Stimulated activated CD4-positive, alpha-beta T cell treated with anti-CD3 and anti-CD28 coated beads, Interleukin-4, amount 100 ng/mL, for 24 hours (primary cell): ENCODE measurements at regions not wholly inside any gene's neighbourhood (a gene's known extent, or its start where the extent isn't known, plus 50 kb on each side); places are given as distances from the start of the nearest gene placed in this dataset.
"Not testable (repeated sequence)": the region's sequence is repeated elsewhere in the genome, so short reads cannot be mapped to it uniquely, and the experiment has no call there.

Experiments used
- DNase-seq: peaks from one replicate; pipeline ENCODE4 v3.0.0-alpha.2; 2020

DNA sequence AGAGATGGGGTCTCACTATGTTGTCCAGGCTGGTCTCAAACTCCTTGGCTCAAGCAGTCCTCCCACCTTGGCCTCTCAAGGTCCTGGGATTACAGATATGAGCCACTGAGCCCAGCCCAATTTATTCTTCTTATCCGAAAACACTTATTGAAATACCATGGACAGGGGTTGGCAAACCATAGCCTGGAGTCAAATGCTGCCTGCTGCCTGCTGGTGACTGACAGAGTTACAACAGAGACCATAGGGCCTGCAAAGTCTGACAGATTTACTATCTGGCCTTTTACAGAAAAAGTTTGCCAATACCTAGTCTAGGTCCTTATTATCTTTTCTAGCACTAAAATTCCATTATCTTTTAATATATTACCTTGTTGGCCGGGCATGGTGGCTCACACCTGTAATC lies 87.1 kb upstream of the ZNF281 start:
- no peak for DNase-seq

- DNase-seq, result no peak
These were observed 86.1 kb upstream of the ZNF281 start for GRCh38 chr1:200495901-200496300.

DNA sequence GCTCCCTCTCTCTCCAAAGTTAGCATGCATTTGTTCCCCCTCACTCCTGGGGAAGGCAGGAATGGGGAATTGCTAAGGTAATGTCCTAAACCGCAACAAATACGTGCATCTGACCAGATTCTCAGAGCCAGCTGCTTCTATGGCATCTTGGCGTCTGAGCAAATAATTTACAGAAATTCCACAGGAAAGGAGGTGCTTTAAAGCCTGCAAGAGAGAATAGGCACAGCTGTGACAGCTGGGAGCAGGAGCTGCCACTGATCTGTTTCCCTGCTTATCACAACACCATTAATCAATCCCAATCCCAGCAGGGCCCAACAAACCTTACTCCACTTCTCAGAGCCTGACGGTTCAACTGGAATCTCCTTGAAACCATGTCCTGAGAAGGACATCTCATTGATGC lies 83.5 kb upstream of the ZNF281 start:
- DNase-seq, result no peak

- no peak for DNase-seq
These were observed 81.3 kb upstream of the ZNF281 start for GRCh38 chr1:200491103-200491502.

DNA sequence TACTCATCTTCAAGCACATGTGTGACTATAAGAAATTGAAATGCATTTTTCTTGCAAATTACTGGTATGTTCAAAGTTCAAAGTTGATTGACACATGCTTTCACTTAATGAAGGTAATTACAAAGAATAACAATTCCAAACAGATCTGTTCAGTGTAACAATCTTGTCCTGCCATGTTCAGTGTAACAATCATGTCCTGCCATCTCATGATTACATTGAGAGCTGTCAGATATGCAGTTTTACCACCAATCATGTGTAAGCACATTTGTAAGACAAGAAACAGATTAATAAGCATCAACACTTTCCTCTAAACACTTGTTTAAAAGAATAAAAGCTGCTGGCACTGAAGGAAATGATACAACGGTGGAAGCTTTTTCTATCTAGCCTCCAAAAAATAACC lies 80.3 kb upstream of the ZNF281 start:
- no peak for DNase-seq

- peak; percentile 57 for DNase-seq
These were observed 78.7 kb upstream of the ZNF281 start for GRCh38 chr1:200488375-200489165.

GRCh38 chr1:200487650-200488049 lies 77.8 kb upstream of the ZNF281 start:
- no peak for DNase-seq

DNA sequence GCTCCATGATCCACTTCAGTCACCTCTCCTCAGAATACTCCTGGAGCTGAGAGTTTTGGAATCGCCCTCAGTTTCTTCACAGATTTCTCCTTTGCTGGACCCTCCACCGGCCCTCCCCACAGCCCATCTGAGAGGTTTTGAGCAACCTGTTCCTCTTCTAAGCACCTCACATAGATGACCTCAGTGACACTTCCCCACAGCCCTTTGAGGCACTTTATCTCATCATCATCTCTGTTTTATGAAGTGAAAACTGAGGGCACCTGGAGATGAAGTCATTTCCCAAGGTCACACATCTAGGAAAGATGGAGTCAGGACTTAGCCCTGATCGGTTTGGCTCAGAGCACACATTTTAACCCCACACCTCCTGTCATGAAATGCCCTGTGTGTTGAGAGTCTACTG lies 76.8 kb upstream of the ZNF281 start:
- no peak for DNase-seq

DNA sequence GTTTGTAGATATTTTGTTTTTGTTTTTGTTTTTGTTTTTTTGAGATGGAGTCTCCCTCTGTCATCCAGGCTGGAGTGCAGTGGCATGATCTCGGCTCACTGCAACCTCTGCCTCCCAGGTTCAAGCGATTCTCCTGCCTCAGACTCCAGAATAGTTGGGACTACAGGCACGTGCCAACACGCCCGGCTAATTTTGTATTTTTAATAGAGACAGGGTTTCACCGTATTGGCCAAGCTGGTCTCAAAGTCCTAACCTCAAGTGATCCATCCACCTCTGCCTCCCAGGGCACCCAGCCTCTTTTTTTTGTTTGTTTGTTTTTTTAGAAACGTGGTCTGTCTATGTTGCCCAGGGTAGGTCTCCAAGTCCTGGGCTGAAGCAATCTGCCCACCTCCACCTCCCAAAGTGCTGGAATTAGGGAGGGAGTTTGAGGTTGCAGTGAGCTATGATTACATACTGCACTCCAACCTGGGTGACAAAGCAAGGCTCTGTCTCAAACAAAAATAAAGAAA lies 74.7 kb upstream of the ZNF281 start:
- DNase-seq, result not testable (repeated sequence)

DNA sequence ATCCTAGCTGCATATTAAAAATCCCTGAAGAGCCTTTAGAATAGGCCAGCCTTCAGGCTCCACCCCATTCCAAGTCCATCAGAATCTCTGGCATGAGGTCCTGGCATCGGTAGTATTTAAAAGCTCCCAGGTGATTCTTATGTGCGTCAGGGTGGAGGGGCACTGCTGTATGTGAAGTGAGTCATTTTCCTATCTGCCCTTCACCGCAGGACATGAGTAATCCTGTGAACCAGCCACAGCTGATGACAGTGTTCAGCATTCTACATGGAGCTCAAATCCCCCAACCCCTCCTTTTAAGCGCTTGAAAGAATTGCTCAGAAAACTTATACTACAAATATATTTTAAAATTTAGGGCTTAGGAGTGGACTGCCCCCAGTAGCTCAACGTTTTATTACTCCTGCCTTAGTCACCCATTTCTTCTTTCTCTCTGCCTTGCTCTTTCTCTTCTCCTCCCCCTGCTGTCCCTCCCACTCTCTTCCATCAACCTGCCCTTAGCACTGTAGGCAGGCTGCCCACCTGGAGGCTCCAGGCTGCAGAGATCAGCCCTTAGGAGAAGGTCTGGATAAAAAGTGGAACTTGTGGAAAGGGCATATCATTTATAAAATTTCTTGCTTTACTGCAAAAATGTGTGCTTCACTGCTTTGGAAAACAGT lies 73.8 kb upstream of the ZNF281 start:
- peak; percentile 74 for DNase-seq

- no peak for DNase-seq
These were observed 71.1 kb upstream of the ZNF281 start for GRCh38 chr1:200480964-200481363.

GRCh38 chr1:200479816-200480215 lies 70.0 kb upstream of the ZNF281 start:
- DNase-seq, result no peak

GRCh38 chr1:200478945-200479558 lies 69.2 kb upstream of the ZNF281 start:
- no peak for DNase-seq

GRCh38 chr1:200478239-200478623 lies 68.4 kb upstream of the ZNF281 start:
- DNase-seq, result no peak

GRCh38 chr1:200474633-200475032 lies 64.8 kb upstream of the ZNF281 start:
- DNase-seq, result no peak

DNA sequence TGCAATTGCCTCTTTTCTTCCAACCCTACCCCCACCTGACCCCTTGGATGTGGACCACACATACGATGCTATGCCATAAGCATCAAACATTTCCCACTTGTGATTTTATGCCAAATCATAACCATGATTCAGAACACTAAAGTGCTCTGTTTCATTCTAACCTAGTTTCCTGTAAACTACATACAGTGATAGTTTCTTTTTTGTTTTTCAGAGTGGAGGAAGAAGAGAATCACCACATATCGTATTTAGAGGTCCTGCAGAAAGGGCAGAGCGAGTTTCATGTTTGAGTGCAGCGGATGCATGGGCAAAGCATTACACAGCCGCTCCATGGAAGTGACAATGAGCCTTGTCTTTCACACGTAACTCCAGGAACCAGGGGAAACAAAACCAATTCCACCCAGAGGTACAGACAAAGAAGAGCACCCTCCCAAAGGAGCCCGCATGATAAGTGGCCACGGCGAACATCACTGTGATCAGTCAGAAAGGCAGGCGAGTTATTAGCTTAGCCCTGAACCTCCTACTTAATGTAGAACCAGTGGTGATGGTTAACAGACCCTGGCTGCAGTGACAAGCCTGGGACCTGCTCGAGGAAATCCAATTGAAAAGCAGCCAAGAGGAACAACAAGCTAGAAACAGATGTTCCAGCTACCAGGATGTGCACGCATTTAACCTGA lies 64.0 kb upstream of the ZNF281 start:
- DNase-seq, result peak; percentile 43

DNA sequence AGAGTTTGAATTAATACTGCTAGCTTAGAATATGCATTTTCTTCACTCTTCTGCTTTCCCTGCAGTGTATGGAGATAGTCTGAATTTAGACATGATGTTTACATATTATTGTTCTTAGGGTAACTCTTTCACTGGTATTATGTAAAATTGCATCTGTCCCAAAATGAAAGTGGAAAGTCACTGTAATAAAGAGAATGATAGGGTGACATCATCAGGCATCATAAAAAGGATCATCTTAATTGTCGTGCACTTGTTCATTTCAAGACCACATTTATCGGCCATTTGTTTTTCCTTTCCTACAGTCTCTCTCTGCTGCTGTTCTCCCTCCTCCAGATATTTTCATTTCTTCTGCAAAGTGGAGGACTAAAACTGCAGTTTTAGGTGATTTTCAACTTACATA lies 61.9 kb upstream of the ZNF281 start:
- DNase-seq, result no peak

GRCh38 chr1:200468264-200469001 lies 58.6 kb upstream of the ZNF281 start:
- DNase-seq, result no peak

- DNase-seq, result no peak
These were observed 55.1 kb upstream of the ZNF281 start for GRCh38 chr1:200464784-200465400.
